ENCODE measurements at regions not wholly inside any gene's neighbourhood (a gene's known extent, or its start where the extent isn't known, plus 50 kb on each side); places are given as distances from the start of the nearest gene placed in this dataset.

GRCh38 chr2:71790226-71791060 is 337.1 kb downstream of the DYSF start:
- no peak overlapping the region for H3K4me3 ChIP-seq (replicated peaks; ENCODE audit: insufficient read depth, low read length)
- H3K27ac ChIP-seq (replicated peaks), result no peak overlapping the region
- no peaks in the 10 kb centered on the region for H3K27me3 ChIP-seq (ENCODE audit: insufficient read depth, poor library complexity, severe bottlenecking)
- TF ChIP-seq POLR2AphosphoS5 (IDR thresholded peaks at IDR 0.05; ENCODE audit: low read depth) (no peak), GABPA (IDR thresholded peaks at IDR 0.05; ENCODE audit: low read depth) (no peak), SPI1 (IDR thresholded peaks at IDR 0.05; ENCODE audit: borderline replicate concordance, low read depth) (no peak), REST (IDR thresholded peaks at IDR 0.05; ENCODE audit: insufficient replicate concordance, low read depth) (no peak), CTCF (IDR thresholded peaks at IDR 0.05; ENCODE audit: insufficient read depth, low read length) (no peak)
- DNase-seq (ENCODE audit: low read depth in 1 of 2, low spot score in 1 of 2), result no peak

- DNase-seq (ENCODE audit: low read depth in 1 of 2, low spot score in 1 of 2), result no peak
- H3K27ac ChIP-seq (replicated peaks), result no peak overlapping the region
- TF ChIP-seq POLR2AphosphoS5 (IDR thresholded peaks at IDR 0.05; ENCODE audit: low read depth) (no peak), CTCF (IDR thresholded peaks at IDR 0.05; ENCODE audit: insufficient read depth, low read length) (no peak), GABPA (IDR thresholded peaks at IDR 0.05; ENCODE audit: low read depth) (no peak), SPI1 (IDR thresholded peaks at IDR 0.05; ENCODE audit: borderline replicate concordance, low read depth) (no peak), REST (IDR thresholded peaks at IDR 0.05; ENCODE audit: insufficient replicate concordance, low read depth) (no peak)
Observed at GRCh38 chr2:71789556-71790204, 336.3 kb downstream of the DYSF start.

GRCh38 chr2:71788601-71789240 is 335.4 kb downstream of the DYSF start:
- Histone ChIP-seq H3K27ac (replicated peaks) (no peak overlapping the region), H3K27me3 (ENCODE audit: insufficient read depth, poor library complexity, severe bottlenecking) (no peaks in the 10 kb centered on the region), H3K4me3 (replicated peaks; ENCODE audit: insufficient read depth, low read length) (no peak overlapping the region)
- no peak for DNase-seq (ENCODE audit: low read depth in 1 of 2, low spot score in 1 of 2)
- TF ChIP-seq SPI1 (IDR thresholded peaks at IDR 0.05; ENCODE audit: borderline replicate concordance, low read depth), result no peak
- no peak for TF ChIP-seq POLR2AphosphoS5 (IDR thresholded peaks at IDR 0.05; ENCODE audit: low read depth)
- TF ChIP-seq REST (IDR thresholded peaks at IDR 0.05; ENCODE audit: insufficient replicate concordance, low read depth), result no peak
- TF ChIP-seq CTCF (IDR thresholded peaks at IDR 0.05; ENCODE audit: insufficient read depth, low read length), result no peak
- no peak for TF ChIP-seq GABPA (IDR thresholded peaks at IDR 0.05; ENCODE audit: low read depth)

More at GRCh38 chr2:71789556-71790204, 336.3 kb downstream of the DYSF start:
- no peak overlapping the region for H3K4me3 ChIP-seq (replicated peaks; ENCODE audit: insufficient read depth, low read length)
- H3K27me3 ChIP-seq (ENCODE audit: insufficient read depth, poor library complexity, severe bottlenecking), result no peaks in the 10 kb centered on the region

Data from HL-60 (cell line).